ENCODE measurements at regions not wholly inside any gene's neighbourhood (a gene's known extent, or its start where the extent isn't known, plus 50 kb on each side); places are given as distances from the start of the nearest gene placed in this dataset.
"Not testable (repeated sequence)": the region's sequence is repeated elsewhere in the genome, so short reads cannot be mapped to it uniquely, and the experiment has no call there.

GRCh38 chr16:75825750-75826149 is 99.5 kb upstream of the CPHXL start:
- TF ChIP-seq, protein P1, sequence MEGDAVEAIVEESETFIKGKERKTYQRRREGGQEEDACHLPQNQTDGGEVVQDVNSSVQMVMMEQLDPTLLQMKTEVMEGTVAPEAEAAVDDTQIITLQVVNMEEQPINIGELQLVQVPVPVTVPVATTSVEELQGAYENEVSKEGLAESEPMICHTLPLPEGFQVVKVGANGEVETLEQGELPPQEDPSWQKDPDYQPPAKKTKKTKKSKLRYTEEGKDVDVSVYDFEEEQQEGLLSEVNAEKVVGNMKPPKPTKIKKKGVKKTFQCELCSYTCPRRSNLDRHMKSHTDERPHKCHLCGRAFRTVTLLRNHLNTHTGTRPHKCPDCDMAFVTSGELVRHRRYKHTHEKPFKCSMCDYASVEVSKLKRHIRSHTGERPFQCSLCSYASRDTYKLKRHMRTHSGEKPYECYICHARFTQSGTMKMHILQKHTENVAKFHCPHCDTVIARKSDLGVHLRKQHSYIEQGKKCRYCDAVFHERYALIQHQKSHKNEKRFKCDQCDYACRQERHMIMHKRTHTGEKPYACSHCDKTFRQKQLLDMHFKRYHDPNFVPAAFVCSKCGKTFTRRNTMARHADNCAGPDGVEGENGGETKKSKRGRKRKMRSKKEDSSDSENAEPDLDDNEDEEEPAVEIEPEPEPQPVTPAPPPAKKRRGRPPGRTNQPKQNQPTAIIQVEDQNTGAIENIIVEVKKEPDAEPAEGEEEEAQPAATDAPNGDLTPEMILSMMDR (IDR thresholded peaks at IDR 0.05; ENCODE audit: insufficient read depth, low read depth, low read length), result not testable (repeated sequence)
- TF ChIP-seq EZH2 (IDR thresholded peaks at IDR 0.05; ENCODE audit: insufficient read depth, low read length), result not testable (repeated sequence)

Measured in astrocyte (in vitro differentiated cells and primary cell).